ENCODE measurements at regions not wholly inside any gene's neighbourhood (a gene's known extent, or its start where the extent isn't known, plus 50 kb on each side); places are given as distances from the start of the nearest gene placed in this dataset.

DNA sequence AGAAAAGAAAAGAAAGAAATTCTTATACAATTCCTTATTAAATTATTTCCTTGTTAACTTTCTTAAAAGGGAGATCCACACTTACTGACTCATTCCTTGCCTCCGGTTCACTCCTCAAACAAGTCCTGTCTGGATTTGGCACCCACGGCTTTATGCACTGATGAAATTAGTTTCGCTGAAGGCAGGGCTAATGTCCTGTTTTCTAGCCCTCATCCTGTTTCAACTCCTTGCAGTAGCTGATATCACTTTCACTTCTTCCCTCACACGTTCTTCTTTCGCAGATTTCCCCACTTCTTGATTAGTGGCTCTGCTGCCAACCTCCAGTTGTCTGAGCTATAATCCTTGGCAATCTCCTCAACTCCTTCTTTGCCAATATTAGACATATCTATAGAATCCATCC is 215.2 kb downstream of the URB2 start:
- H3K36me3 ChIP-seq (ENCODE audit: insufficient read depth, low read length), result no peaks in the 10 kb centered on the region
- no peak overlapping the region for H3K4me2 ChIP-seq (ENCODE audit: low read length)
- no peaks in the 10 kb centered on the region for H3K9me2 ChIP-seq (ENCODE audit: insufficient read depth, low read length)
- no peaks in the 10 kb centered on the region for H4K20me1 ChIP-seq (ENCODE audit: insufficient read depth)
- no peaks in the 10 kb centered on the region for H3K9me3 ChIP-seq (ENCODE audit: low read length)
- no peak overlapping the region for H3K9ac ChIP-seq (ENCODE audit: low read length)
- TF ChIP-seq EP300 (conservative IDR thresholded peaks at IDR 0.05; ENCODE audit: poor library complexity, severe bottlenecking) (no peak), MXI1 (conservative IDR thresholded peaks at IDR 0.05; ENCODE audit: poor library complexity, severe bottlenecking) (no peak), POLR2AphosphoS5 (IDR thresholded peaks at IDR 0.05) (no peak), TAF1 (IDR thresholded peaks at IDR 0.05; ENCODE audit: low read depth) (no peak), SMC3 (conservative IDR thresholded peaks at IDR 0.05; ENCODE audit: poor library complexity) (no peak), EZH2 (IDR thresholded peaks at IDR 0.05; ENCODE audit: borderline replicate concordance, insufficient read depth, low read length, poor library complexity, severe bottlenecking) (no peak), RAD21 (conservative IDR thresholded peaks at IDR 0.05) (no peak)
- TF ChIP-seq, protein P1, sequence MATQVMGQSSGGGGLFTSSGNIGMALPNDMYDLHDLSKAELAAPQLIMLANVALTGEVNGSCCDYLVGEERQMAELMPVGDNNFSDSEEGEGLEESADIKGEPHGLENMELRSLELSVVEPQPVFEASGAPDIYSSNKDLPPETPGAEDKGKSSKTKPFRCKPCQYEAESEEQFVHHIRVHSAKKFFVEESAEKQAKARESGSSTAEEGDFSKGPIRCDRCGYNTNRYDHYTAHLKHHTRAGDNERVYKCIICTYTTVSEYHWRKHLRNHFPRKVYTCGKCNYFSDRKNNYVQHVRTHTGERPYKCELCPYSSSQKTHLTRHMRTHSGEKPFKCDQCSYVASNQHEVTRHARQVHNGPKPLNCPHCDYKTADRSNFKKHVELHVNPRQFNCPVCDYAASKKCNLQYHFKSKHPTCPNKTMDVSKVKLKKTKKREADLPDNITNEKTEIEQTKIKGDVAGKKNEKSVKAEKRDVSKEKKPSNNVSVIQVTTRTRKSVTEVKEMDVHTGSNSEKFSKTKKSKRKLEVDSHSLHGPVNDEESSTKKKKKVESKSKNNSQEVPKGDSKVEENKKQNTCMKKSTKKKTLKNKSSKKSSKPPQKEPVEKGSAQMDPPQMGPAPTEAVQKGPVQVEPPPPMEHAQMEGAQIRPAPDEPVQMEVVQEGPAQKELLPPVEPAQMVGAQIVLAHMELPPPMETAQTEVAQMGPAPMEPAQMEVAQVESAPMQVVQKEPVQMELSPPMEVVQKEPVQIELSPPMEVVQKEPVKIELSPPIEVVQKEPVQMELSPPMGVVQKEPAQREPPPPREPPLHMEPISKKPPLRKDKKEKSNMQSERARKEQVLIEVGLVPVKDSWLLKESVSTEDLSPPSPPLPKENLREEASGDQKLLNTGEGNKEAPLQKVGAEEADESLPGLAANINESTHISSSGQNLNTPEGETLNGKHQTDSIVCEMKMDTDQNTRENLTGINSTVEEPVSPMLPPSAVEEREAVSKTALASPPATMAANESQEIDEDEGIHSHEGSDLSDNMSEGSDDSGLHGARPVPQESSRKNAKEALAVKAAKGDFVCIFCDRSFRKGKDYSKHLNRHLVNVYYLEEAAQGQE (IDR thresholded peaks at IDR 0.05; ENCODE audit: borderline replicate concordance), result no peak
- TF ChIP-seq, protein P2, sequence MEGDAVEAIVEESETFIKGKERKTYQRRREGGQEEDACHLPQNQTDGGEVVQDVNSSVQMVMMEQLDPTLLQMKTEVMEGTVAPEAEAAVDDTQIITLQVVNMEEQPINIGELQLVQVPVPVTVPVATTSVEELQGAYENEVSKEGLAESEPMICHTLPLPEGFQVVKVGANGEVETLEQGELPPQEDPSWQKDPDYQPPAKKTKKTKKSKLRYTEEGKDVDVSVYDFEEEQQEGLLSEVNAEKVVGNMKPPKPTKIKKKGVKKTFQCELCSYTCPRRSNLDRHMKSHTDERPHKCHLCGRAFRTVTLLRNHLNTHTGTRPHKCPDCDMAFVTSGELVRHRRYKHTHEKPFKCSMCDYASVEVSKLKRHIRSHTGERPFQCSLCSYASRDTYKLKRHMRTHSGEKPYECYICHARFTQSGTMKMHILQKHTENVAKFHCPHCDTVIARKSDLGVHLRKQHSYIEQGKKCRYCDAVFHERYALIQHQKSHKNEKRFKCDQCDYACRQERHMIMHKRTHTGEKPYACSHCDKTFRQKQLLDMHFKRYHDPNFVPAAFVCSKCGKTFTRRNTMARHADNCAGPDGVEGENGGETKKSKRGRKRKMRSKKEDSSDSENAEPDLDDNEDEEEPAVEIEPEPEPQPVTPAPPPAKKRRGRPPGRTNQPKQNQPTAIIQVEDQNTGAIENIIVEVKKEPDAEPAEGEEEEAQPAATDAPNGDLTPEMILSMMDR (IDR thresholded peaks at IDR 0.05; ENCODE audit: poor library complexity, severe bottlenecking), result no peak
- no peaks in the 10 kb centered on the region for H3F3A ChIP-seq (ENCODE audit: insufficient read depth, low read length, poor library complexity, severe bottlenecking)
- no peaks in the 10 kb centered on the region for H3K27me3 ChIP-seq (ENCODE audit: insufficient read depth, low read depth, low read length)
- no peak overlapping the region for H2AFZ ChIP-seq (ENCODE audit: low read depth, low read length)
- H3K4me3 ChIP-seq (ENCODE audit: low read length), result no peak overlapping the region
- H3K79me2 ChIP-seq (replicated peaks; ENCODE audit: insufficient read depth, low read length), result no peaks in the 10 kb centered on the region
- H3K27ac ChIP-seq (ENCODE audit: low read length), result no peak overlapping the region

DNA sequence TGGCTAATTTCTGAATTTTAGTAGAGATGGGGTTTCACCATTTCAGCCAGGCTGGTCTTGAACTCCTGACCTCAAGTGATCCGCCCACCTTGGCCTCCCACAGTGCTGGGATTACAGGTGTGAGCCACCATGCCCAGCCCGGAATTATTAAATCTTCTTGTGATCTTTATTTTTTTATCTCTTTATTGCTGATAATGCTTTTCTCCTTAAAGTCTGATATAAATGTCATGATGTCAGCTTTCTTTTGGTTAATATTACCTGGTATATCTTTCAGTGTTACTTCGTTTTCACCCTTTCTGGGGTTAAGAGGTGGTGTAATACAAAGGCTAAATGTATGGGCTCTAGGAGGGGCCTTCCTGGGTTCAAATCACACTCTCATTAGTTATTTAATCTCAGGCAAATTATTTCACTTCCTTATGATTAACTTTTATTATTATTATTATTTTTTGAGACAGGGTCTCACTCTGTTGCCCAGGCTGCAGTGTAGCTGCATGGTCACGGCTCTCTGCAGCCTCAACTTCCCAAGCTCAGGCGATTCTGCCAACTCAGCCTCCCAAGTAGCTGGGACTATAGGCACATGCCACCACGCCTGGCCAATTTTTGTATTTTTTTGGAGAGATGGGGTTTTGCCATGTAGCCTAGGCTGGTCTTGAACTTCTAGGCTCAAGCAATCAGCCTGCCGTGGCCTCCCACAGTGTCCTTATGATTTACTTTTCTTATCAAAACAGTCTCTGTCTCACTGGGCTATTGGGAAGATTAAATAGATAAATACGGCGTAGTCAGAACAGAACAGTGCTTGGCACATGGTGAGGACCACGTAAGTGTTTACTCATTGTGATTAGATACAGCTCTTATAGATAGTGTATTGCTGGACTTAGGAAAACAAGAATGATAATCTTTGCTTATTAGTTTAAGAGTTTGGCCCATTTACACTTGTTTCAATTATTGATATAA is 216.5 kb downstream of the URB2 start:
- no peaks in the 10 kb centered on the region for H3F3A ChIP-seq (ENCODE audit: insufficient read depth, low read length, poor library complexity, severe bottlenecking)
- H4K20me1 ChIP-seq (ENCODE audit: insufficient read depth), result no peaks in the 10 kb centered on the region
- H3K9me3 ChIP-seq (ENCODE audit: low read length), result no peaks in the 10 kb centered on the region
- no peaks in the 10 kb centered on the region for H3K9me2 ChIP-seq (ENCODE audit: insufficient read depth, low read length)
- TF ChIP-seq POLR2AphosphoS5 (IDR thresholded peaks at IDR 0.05) (no peak), TAF1 (IDR thresholded peaks at IDR 0.05; ENCODE audit: low read depth) (no peak), RAD21 (conservative IDR thresholded peaks at IDR 0.05) (no peak), MXI1 (conservative IDR thresholded peaks at IDR 0.05; ENCODE audit: poor library complexity, severe bottlenecking) (no peak), SMC3 (conservative IDR thresholded peaks at IDR 0.05; ENCODE audit: poor library complexity) (no peak), EP300 (conservative IDR thresholded peaks at IDR 0.05; ENCODE audit: poor library complexity, severe bottlenecking) (no peak), EZH2 (IDR thresholded peaks at IDR 0.05; ENCODE audit: borderline replicate concordance, insufficient read depth, low read length, poor library complexity, severe bottlenecking) (no peak)
- TF ChIP-seq, protein P1 (IDR thresholded peaks at IDR 0.05; ENCODE audit: borderline replicate concordance), result no peak
- TF ChIP-seq, protein P2 (IDR thresholded peaks at IDR 0.05; ENCODE audit: poor library complexity, severe bottlenecking), result no peak
- no peaks in the 10 kb centered on the region for H3K79me2 ChIP-seq (replicated peaks; ENCODE audit: insufficient read depth, low read length)
- no peak overlapping the region for H3K4me2 ChIP-seq (ENCODE audit: low read length)
- no peaks in the 10 kb centered on the region for H3K27me3 ChIP-seq (ENCODE audit: insufficient read depth, low read depth, low read length)
- no peak overlapping the region for H3K9ac ChIP-seq (ENCODE audit: low read length)
- H2AFZ ChIP-seq (ENCODE audit: low read depth, low read length), result no peak overlapping the region
- no peaks in the 10 kb centered on the region for H3K36me3 ChIP-seq (ENCODE audit: insufficient read depth, low read length)
- no peak overlapping the region for H3K4me3 ChIP-seq (ENCODE audit: low read length)
- H3K27ac ChIP-seq (ENCODE audit: low read length), result no peak overlapping the region
